Hematopoietic multipotent progenitor cell (in vitro differentiated cells): ENCODE measurements at regions not wholly inside any gene's neighbourhood (a gene's known extent, or its start where the extent isn't known, plus 50 kb on each side); places are given as distances from the start of the nearest gene placed in this dataset.

Experiments
- DNase-seq, 3 donors: peaks; one replicate each; pipeline ENCODE4 v3.0.0-alpha.2; 2011 to 2015; ENCODE audit warnings: low read depth in 2 of 3, low spot score in 2 of 3

- DNase-seq, result no peak
Measured at GRCh38 chr6:76453270-76453669, 380.8 kb upstream of the IMPG1 start.

DNA sequence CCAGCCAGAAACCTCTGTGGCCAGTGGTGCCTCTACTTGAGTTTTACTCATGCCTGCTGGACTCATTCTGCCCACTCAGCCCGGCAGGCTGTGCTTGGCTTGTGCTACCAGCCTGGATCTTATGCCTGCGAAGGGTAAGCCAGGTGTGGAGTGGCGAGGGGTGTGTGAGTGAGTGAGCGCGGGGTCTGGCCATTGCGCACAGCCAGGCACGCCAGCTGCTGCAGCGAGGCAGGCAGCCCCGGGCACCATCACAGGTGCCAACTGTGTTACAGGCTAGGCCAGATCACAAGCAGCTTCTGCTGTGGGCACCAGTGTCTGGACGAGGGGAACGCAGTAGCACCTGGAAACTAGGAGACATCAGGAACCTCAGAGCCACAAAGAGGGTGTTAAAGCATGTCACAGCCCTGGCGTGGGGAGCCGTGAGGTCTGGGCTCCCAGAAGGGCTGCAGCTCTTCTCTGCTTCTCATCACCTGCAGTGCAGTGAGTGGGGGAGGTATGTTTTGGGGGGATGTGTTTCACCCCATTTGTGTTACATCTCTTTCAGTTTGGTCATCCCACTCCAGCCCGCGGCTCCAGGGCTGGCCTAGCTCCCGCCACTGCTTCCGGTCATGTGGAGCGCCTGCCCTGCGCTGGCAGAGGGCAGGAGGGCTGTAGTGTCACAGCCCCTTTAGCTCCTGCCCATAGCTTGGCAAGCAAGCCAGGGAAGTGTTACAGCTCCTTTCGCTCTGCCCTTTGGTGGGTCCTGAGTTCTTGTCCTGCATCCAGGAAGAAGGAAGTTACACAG, 379.7 kb upstream of the IMPG1 start:
- DNase-seq, result no peak

- DNase-seq, result no peak
Measured at GRCh38 chr6:76448109-76448508, 375.6 kb upstream of the IMPG1 start.

GRCh38 chr6:76441875-76442274, 369.4 kb upstream of the IMPG1 start:
- DNase-seq, result no peak

GRCh38 chr6:76439811-76440210, 367.3 kb upstream of the IMPG1 start:
- DNase-seq, result no peak

GRCh38 chr6:76438768-76439167, 366.3 kb upstream of the IMPG1 start:
- no peak for DNase-seq

DNA sequence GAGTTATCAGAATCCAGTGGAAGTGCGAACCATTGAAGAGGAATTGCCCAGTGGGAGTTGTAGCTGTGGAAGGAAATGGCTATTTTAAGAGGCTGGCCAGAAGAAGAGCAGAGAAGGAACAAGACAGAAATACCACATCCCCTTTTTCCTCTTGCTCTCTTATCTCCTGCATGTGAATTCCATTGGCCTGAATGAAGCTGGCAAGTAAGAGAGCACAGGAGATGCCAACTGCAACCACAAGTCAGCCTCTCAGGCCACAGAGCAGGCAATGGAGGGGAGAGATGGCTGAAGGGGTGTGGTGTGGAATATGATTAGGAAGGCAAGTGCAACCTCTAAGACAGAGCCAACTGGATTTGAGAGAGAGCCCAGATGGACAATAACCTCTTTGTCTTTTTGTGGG, 362.7 kb upstream of the IMPG1 start:
- DNase-seq, result no peak

DNA sequence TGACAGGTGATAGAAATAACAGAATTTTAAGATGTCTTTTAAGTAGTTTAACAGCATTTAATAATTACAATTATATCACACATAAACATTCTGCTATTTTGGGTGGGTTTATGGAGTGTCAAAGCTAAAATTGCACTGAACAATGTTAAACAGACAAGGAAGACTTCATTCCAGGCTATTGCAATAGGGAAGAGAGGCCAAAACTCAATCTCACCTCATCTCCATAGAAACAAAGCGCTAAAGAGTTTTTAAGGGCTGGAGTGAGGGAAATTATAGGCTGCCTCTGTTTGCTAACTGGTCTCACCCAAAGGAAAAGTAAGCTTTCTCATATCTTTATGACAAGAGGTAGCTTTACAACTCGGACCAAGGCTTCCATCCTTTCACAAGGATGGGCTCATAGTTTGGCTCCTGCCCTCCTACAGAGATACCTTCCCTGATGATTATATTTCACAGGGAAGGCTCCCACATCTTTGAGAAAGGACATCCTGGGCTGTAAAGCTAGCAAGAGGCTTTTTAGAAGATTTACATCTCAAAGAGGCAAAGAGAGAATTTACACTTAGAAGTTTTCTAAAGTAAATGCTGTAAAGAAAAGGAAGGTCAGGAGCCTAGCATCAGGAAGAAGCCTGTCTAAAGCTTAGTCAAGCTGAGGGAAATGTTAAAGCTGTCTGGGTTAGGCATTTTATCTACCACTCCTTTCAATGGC, 350.2 kb upstream of the IMPG1 start:
- DNase-seq, result no peak

DNA sequence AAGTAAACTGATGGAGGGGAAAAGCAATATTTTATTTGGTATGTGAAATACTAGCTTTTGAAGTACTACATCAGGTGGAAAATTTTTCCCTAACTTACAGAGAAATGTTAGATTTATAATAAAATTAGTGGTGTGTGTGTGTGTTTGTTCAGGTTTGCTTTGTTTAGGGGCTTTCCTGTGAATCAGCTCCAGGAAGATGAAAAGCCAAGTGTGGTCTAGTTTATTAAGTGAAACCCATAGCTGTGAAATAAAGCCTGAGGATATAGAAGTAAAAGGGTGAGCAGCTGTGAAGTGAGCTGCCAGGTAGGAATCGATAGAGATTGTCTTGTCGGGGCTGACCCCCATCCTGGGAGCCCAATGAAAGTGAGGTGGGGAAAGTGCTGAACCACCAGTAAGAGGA, 347.6 kb upstream of the IMPG1 start:
- no peak for DNase-seq

GRCh38 chr6:76418560-76419223, 346.2 kb upstream of the IMPG1 start:
- DNase-seq, result no peak

DNA sequence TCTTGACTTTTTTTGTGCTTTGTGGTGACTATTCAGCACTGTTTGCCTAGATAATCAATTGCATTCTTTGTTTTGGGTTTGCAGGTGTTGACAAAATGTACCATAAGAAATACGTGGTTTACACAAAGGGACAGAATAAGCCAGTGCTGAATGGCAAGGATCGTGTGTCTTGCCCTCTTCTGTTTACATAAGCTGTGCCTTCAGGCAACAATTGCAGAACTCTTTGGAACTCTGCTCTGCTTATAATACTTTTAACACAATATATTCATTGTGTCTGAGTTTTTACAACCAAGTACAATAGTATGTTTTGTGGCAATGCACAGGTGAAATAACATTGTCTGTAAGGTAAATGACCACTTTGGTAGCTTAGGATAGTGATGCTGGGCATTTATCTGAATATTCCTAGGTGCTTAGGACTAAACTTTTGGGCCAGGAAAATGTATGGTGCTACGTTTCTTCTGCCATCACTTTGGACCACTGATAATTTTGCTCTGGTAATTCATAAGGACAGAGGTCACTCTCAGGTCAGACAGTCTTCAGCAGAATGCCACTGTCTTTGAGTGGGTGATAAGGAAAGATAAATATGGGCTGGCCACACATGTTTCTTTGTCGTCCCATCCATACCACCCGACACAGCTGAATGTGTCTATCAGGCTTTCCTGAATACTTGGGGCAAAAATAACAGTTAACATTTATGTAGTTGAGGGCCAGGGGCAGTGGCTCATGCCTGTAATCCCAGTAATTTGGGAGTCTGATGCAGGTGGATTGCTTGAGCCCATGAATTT, 344.6 kb upstream of the IMPG1 start:
- DNase-seq, result no peak

DNA sequence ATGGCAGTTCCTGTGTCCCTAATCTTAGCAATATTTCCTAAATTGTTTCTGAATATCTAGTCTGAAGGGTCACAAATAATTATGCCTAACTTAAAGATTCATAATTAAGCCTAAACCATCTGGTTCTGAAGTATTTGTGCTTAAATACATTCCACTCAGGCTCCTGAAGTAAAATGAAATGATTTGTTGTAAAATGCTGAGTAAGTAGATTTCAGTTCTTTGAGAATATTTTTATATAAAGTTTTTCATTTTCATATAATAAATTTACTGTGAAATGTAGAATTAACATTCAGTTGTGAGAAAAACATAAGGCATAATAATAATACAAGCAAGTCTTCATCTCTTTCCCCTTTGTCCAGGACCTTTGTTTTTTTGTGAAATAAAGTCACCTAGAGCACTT, 330.6 kb upstream of the IMPG1 start:
- DNase-seq, result no peak

DNA sequence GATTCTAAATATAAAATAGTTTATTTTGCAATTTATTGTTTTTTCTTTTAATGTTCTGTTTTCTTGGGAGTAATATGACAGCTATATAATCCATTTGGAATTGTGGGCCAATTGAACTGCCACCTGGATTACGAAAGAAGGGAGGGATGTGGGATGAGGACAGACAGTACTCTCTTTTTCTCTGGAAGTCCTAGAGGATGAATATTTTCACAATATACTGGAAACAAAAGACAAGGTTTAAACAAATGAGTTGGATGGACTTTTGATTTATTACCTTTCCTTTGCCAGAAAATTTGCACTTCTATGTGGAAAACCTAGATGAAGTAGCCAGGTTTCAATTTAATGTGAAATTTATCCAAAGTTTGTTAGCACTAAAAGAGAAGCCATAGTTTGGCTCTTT, 325.5 kb upstream of the IMPG1 start:
- no peak for DNase-seq

DNA sequence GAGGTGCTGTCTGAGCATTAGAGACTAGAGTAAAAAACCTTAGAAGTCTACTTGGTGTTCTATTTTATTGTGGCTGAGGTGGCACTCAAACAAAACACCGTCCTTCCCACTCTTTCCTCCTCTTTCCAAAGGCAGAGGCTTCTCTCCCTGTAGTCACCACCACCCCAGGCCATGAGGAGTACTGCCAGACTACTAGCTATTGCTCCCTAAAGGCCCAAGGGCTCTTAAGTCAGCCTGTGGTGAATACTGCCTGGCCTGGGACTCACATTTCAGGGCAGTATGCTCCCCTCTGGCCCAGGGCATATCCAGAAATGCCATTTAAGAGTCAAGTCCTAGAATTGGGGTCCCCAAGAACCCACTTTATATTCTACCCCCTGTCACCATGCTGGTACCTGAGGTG, 309.7 kb upstream of the IMPG1 start:
- DNase-seq, result no peak

DNA sequence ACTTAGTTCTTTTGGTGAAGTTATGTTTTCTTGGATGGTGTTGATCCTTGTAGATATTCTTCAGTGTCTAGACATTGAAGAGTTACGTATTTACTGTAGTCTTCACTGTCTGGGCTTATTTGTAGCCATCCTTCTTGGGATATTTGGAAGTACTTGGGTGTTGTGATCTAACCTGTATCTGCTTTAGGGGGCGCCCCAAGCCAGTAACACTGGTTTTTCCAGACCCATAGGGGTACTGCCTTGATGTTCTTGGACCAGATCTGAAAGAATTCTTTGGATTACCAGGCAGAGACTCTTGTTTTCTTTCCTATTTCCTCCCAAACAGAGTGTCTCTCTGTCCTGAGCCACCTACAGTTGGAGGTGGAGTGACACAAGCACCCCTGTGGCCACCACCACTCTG, 309.1 kb upstream of the IMPG1 start:
- no peak for DNase-seq

DNA sequence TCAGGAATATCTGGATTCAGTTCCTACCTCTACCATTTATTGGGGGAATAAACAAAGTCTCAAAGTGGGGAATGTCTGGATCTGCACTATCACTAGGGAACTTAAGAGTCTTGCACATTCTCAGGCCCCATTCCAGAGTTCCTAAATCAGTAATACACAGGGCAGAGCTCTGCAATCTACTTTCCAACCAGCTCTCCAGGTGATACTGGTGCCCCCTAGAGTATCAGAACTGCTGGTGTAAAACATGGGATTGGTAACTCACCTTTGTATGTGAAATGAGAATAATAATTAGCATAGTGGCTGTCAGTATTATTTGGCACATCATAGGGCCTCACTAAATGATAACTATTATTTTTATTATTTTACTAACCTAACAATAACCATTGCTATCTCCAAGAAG, 278.8 kb upstream of the IMPG1 start:
- no peak for DNase-seq

- DNase-seq, result no peak
Measured at GRCh38 chr6:76347539-76347938, 275.1 kb upstream of the IMPG1 start.

GRCh38 chr6:76342611-76343160, 270.2 kb upstream of the IMPG1 start:
- no peak for DNase-seq

DNA sequence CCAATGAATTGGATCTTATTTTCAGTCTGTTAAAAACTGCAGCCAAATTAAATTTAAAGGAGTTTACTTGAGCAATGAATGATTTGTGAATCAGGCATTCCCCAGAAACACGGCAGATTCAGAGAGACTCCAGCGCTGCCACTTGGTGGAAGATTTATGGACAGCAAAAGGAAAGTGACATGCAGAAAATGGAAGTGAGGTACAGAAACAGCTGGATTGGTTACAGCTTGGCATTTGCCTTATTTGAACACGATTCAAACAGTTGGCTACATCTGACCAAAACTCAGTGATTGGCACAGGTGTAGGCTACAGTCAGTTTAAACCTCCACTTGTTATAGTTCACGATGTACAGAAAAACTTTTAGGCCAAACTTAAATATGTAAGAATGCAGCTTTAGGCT, 257.6 kb upstream of the IMPG1 start:
- DNase-seq, result no peak

DNA sequence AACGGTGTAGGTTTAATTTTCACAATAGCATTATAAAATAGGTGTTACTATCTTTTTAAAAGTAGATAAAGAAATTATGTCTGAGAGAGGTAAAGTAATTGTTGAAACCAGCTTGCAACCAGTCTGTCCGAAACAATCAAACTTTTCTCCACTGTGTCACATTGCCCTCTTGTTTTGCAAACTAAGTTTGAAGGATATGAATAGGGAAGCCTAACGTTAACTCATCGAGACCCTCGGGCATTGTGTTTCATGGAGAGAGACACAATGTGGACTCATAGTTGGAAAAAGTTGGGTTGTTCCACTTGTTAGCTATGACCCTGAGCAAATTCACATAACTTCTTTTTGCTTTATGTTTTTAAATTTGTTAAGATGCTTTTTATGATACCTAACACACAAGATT, 254.4 kb upstream of the IMPG1 start:
- no peak for DNase-seq
